GM12878 (cell line): ENCODE measurements at regions not wholly inside any gene's neighbourhood (a gene's known extent, or its start where the extent isn't known, plus 50 kb on each side); places are given as distances from the start of the nearest gene placed in this dataset.

ENCODE experiments used
- BHLHE40 ChIP-seq, 2 experiments: fragments of 450-650 bp in 1 of 2; IDR thresholded peaks; 2 replicates each; pipeline ENCODE4 v1.6.1; 2011 to 2017; ENCODE audit warnings: low read depth in 2 of 2, borderline replicate concordance in 1 of 2, improper control_type of control experiment in 1 of 2, low read length in 1 of 2, mild to moderate bottlenecking in 1 of 2
- EED ChIP-seq: sonication (generic); IDR thresholded peaks from 2 replicates; pipeline ENCODE4 v1.6.1; 2016; ENCODE audit warnings: antibody characterized with exemption, low read depth
- EGR1 ChIP-seq, 2 experiments: IDR thresholded peaks; 1 replicate in 1 of 2; 2 replicates in 1 of 2; pipeline ENCODE4 v1.6.1; 2011 to 2012; ENCODE audit warnings: low read depth in 2 of 2, low read length in 2 of 2, borderline replicate concordance in 1 of 2, mild to moderate bottlenecking in 1 of 2, moderate library complexity in 1 of 2
- EP300 ChIP-seq, 2 experiments: fragments of 150-350 bp in 1 of 2; IDR thresholded peaks; 2 replicates each; pipeline ENCODE4 v1.6.1; 2011 to 2012; ENCODE audit warnings: low read depth in 2 of 2, low read length in 2 of 2, borderline replicate concordance in 1 of 2, improper control_type of control experiment in 1 of 2, inconsistent platforms in 1 of 2; ENCODE audit not compliant: control insufficient read depth in 1 of 2
- GABPA ChIP-seq: IDR thresholded peaks from 2 replicates; pipeline ENCODE4 v1.6.1; 2014; ENCODE audit warnings: antibody characterized with exemption, low read depth, mild to moderate bottlenecking, inconsistent platforms
- MYC ChIP-seq: IDR thresholded peaks from 2 replicates; pipeline ENCODE4 v1.6.1; 2011; ENCODE audit warnings: mild to moderate bottlenecking, low read length, moderate library complexity, inconsistent platforms; ENCODE audit not compliant: insufficient read depth, insufficient replicate concordance, insufficient read length, severe bottlenecking
- SIX5 ChIP-seq: IDR thresholded peaks from 2 replicates; pipeline ENCODE4 v1.6.1; 2011; ENCODE audit warnings: mild to moderate bottlenecking, low read depth, low read length, moderate library complexity; ENCODE audit not compliant: severe bottlenecking
- SMC3 ChIP-seq: IDR thresholded peaks from 2 replicates; pipeline ENCODE4 v1.6.1; 2011; ENCODE audit warnings: low read length, improper control_type of control experiment, borderline replicate concordance
- TCF7 ChIP-seq: IDR thresholded peaks from 2 replicates; pipeline ENCODE4 v1.6.1; 2014; ENCODE audit warnings: antibody characterized with exemption, borderline replicate concordance
- ZNF274 ChIP-seq: IDR thresholded peaks from one replicate; pipeline ENCODE4 v1.8.0; 2011; ENCODE audit not compliant: insufficient read length, insufficient read depth
- ZZZ3 ChIP-seq: IDR thresholded peaks from 2 replicates; pipeline ENCODE4 v1.6.1; 2011; ENCODE audit warnings: low read depth; ENCODE audit not compliant: control insufficient read depth, insufficient read length
- TF ChIP-seq, protein P1 (sequence below), 3 experiments: IDR thresholded peaks in 2 of 3; conservative IDR thresholded peaks in 1 of 3; 2 replicates each; pipeline ENCODE4 v1.5.1; 2011; ENCODE audit warnings: low read depth in 3 of 3, low read length in 3 of 3, mild to moderate bottlenecking in 3 of 3, control low read depth in 2 of 3, moderate library complexity in 2 of 3, inconsistent platforms in 1 of 3, mixed read lengths in 1 of 3; ENCODE audit not compliant: control insufficient read depth in 2 of 3, insufficient read depth in 1 of 3; ENCODE audit errors: extremely low read depth in 1 of 3

DNA sequence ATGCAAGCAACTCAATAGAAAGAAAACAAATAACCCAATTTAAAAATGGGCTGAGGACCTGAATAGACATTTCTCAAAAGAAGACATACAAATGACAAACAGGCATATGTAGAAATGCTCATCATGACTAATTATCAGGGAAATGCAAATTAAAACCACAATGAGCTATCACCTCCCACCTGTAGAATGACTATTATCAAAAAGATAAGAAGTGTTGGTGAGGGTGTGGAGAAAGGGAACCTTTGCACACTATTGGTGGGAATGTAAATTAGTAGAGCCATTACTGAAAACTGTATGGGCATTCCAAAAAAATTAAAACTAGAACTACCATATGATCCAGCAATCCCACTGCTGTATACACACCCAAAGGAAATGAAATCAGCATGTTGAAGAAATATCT, 212.2 kb downstream of the SUCLA2 start:
- no peak for TF ChIP-seq EGR1 (IDR thresholded peaks at IDR 0.05; ENCODE audit: borderline replicate concordance in 1 of 2, low read depth in 2 of 2, low read length in 2 of 2)
- TF ChIP-seq SIX5: no peak
- TF ChIP-seq GABPA: no peak
- TF ChIP-seq ZNF274: no peak
- no peak for TF ChIP-seq ZZZ3
- no peak for TF ChIP-seq EED
- TF ChIP-seq BHLHE40 (IDR thresholded peaks at IDR 0.05; ENCODE audit: borderline replicate concordance in 1 of 2, low read depth in 2 of 2, low read length in 1 of 2): no peak
- no peak for TF ChIP-seq MYC
- TF ChIP-seq EP300 (IDR thresholded peaks at IDR 0.05; ENCODE audit: borderline replicate concordance in 1 of 2, control insufficient read depth in 1 of 2, low read depth in 2 of 2, low read length in 2 of 2): no peak
- TF ChIP-seq, protein P1, sequence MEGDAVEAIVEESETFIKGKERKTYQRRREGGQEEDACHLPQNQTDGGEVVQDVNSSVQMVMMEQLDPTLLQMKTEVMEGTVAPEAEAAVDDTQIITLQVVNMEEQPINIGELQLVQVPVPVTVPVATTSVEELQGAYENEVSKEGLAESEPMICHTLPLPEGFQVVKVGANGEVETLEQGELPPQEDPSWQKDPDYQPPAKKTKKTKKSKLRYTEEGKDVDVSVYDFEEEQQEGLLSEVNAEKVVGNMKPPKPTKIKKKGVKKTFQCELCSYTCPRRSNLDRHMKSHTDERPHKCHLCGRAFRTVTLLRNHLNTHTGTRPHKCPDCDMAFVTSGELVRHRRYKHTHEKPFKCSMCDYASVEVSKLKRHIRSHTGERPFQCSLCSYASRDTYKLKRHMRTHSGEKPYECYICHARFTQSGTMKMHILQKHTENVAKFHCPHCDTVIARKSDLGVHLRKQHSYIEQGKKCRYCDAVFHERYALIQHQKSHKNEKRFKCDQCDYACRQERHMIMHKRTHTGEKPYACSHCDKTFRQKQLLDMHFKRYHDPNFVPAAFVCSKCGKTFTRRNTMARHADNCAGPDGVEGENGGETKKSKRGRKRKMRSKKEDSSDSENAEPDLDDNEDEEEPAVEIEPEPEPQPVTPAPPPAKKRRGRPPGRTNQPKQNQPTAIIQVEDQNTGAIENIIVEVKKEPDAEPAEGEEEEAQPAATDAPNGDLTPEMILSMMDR (IDR thresholded peaks at IDR 0.05 in 2 of 3, conservative IDR thresholded peaks at IDR 0.05 in 1 of 3; ENCODE audit: control insufficient read depth in 2 of 3, extremely low read depth in 1 of 3, insufficient read depth in 1 of 3, low read depth in 3 of 3, low read length in 3 of 3): no peak
- TF ChIP-seq SMC3: no peak
- TF ChIP-seq TCF7: no peak
